Activated CD8-positive, alpha-beta T cell treated with anti-CD3 and anti-CD28 coated beads for 36 hours (primary cell): ENCODE measurements at regions not wholly inside any gene's neighbourhood (a gene's known extent, or its start where the extent isn't known, plus 50 kb on each side); places are given as distances from the start of the nearest gene placed in this dataset.

Experiments used
- ATAC-seq: fragments of 200-7000 bp; cut with Tn5 transposase; one replicate; pipeline ENCODE4 v1.10.0; 2021; ENCODE audit warnings: mild to moderate bottlenecking, moderate library complexity
- CTCF ChIA-PET: fragments of 350-600 bp; sonication (Branson Sonifier 250); formaldehyde crosslinking; loops from one replicate; lab custom pipeline; 2021; ENCODE audit warnings: antibody characterized with exemption; lab: Charles Lee
- POLR2A ChIA-PET: fragments of 350-600 bp; sonication (Branson Sonifier 250); formaldehyde crosslinking; loops from one replicate; lab custom pipeline; 2021; ENCODE audit warnings: antibody characterized with exemption; lab: Charles Lee
- DNase-seq: peaks from one replicate; pipeline ENCODE4 v3.0.0-alpha.2; 2020
- H3K27ac Mint-ChIP-seq: one replicate; pipeline ENCODE4 v1.8.0; 2021; ENCODE audit warnings: mild to moderate bottlenecking, mixed read lengths
- H3K27me3 Mint-ChIP-seq: one replicate; pipeline ENCODE4 v1.8.0; 2021; ENCODE audit warnings: mixed read lengths
- H3K36me3 Mint-ChIP-seq: one replicate; pipeline ENCODE4 v1.8.0; 2021; ENCODE audit warnings: low read depth, mixed read lengths
- H3K4me1 Mint-ChIP-seq: one replicate; pipeline ENCODE4 v1.8.0; 2021; ENCODE audit warnings: low read depth, mixed read lengths
- H3K4me3 Mint-ChIP-seq: one replicate; pipeline ENCODE4 v1.8.0; 2021; ENCODE audit warnings: mild to moderate bottlenecking, moderate library complexity, mixed read lengths
- H3K9me3 Mint-ChIP-seq: one replicate; pipeline ENCODE4 v1.8.0; 2021; ENCODE audit warnings: mixed read lengths
- intact Hi-C: fragments of 100-400 bp; cut with micrococcal nuclease; formaldehyde crosslinking; loops from one replicate; pipeline ENCODE4 v1.10.0; 2022
- TF ChIP-seq, protein P1 (sequence below): fragments of 200-600 bp; IDR thresholded peaks from one replicate; pipeline ENCODE4 v1.8.0; 2022; ENCODE audit warnings: antibody characterized with exemption, mild to moderate bottlenecking

- Mint-ChIP-seq H3K4me1 (no peaks in the 10 kb centered on the region), H3K9me3 (no peaks in the 10 kb centered on the region), H3K27me3 (no peaks in the 10 kb centered on the region), H3K27ac (no peak overlapping the region), H3K36me3 (no peaks in the 10 kb centered on the region), H3K4me3 (no peak overlapping the region)
- CTCF ChIA-PET = no interaction called here
- POLR2A ChIA-PET = no interaction called here
- ATAC-seq = no peak
- no peak for DNase-seq
- intact Hi-C loops = no loop called here
- TF ChIP-seq, protein P1, sequence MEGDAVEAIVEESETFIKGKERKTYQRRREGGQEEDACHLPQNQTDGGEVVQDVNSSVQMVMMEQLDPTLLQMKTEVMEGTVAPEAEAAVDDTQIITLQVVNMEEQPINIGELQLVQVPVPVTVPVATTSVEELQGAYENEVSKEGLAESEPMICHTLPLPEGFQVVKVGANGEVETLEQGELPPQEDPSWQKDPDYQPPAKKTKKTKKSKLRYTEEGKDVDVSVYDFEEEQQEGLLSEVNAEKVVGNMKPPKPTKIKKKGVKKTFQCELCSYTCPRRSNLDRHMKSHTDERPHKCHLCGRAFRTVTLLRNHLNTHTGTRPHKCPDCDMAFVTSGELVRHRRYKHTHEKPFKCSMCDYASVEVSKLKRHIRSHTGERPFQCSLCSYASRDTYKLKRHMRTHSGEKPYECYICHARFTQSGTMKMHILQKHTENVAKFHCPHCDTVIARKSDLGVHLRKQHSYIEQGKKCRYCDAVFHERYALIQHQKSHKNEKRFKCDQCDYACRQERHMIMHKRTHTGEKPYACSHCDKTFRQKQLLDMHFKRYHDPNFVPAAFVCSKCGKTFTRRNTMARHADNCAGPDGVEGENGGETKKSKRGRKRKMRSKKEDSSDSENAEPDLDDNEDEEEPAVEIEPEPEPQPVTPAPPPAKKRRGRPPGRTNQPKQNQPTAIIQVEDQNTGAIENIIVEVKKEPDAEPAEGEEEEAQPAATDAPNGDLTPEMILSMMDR = no peak
Observed at GRCh38 chr15:70358011-70358819, 260.5 kb upstream of the TLE3 start.

- H3K4me3 Mint-ChIP-seq = no peak overlapping the region
- H3K9me3 Mint-ChIP-seq = no peaks in the 10 kb centered on the region
- TF ChIP-seq, protein P1 = no peak
- DNase-seq (no peak), ATAC-seq (no peak)
- ChIA-PET CTCF (no interaction called here), POLR2A (no interaction called here)
- intact Hi-C loops = no loop called here
- H3K36me3 Mint-ChIP-seq = no peaks in the 10 kb centered on the region
- no peaks in the 10 kb centered on the region for H3K4me1 Mint-ChIP-seq
- H3K27me3 Mint-ChIP-seq = no peaks in the 10 kb centered on the region
- no peak overlapping the region for H3K27ac Mint-ChIP-seq
Observed at GRCh38 chr15:70357453-70357852, 259.7 kb upstream of the TLE3 start.

GRCh38 chr15:70356919-70357318 lies 259.2 kb upstream of the TLE3 start:
- Mint-ChIP-seq H3K27me3 (no peaks in the 10 kb centered on the region), H3K27ac (no peak overlapping the region), H3K4me1 (no peaks in the 10 kb centered on the region), H3K36me3 (no peaks in the 10 kb centered on the region), H3K4me3 (no peak overlapping the region), H3K9me3 (no peaks in the 10 kb centered on the region)
- intact Hi-C loops = no loop called here
- no peak for ATAC-seq
- POLR2A ChIA-PET = no interaction called here
- DNase-seq = no peak
- TF ChIP-seq, protein P1 = no peak
- CTCF ChIA-PET = no interaction called here

DNA sequence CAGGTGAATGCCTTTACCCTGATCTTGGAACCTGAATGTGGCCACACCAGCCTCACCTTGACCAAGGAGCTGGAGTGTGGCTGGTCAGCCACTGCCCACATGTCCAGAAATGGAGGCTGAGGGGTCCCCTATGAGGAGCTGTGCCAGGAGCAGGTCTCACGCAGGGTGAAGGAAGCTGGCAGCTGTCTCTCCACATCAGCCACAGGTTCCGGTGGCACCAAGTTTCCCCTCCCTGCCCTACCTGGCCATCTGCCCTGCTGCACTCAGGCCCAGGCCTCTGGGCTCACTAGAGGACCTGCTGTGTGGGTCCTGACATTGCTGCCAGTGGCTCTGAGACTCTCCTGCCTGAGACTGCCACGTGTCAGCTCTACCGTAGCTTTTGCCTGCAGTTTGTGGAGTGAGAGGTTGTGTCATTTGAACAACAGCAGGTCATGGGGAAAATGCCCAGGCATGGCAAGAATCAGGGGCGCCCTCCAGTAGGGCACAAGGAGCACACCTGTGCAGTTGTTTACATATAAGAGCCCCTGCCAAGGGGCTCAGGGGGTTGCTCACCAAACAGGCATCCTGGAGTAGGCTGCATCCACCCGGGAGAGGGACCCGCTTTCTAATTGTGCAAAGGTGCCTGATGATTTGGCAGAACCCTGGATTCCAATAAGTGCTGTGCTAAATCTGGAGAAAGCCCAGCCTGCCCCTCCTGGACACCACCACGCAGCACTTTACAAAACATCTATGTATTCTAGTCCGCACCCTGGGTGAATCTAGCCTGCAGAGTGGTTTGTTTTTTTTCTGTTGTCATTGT lies 258.5 kb upstream of the TLE3 start:
- H3K27ac Mint-ChIP-seq = no peak overlapping the region
- H3K9me3 Mint-ChIP-seq = no peaks in the 10 kb centered on the region
- CTCF ChIA-PET = no interaction called here
- no peaks in the 10 kb centered on the region for H3K27me3 Mint-ChIP-seq
- TF ChIP-seq, protein P1 = no peak
- POLR2A ChIA-PET = no interaction called here
- DNase-seq (no peak), ATAC-seq (no peak)
- no peaks in the 10 kb centered on the region for H3K4me1 Mint-ChIP-seq
- H3K4me3 Mint-ChIP-seq = no peak overlapping the region
- intact Hi-C loops = no loop called here
- no peaks in the 10 kb centered on the region for H3K36me3 Mint-ChIP-seq

DNA sequence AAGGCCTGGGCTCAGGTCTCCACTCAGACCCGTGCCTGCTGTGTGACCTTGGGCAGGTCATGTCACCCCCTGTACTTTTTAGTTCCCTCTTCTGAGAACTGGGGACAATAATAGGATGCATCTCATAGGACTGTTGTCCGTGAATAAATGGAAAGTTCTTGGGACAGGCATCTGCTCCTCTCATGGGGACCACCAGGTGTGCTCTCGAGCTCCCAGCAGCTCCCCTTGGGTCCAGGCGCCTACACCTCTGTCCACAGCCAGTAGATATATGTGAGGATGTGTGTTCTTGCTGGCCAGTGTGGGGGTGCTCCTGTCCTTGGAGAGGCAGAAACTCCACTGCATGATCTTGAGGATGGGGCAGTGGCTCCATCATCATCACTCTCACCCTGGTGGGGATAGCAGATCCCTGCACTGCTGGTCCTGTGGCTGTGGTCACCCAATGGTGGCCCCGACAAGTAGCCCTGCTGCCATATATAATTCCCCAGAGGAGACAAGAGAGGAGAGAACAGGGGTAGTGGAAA lies 257.6 kb upstream of the TLE3 start:
- intact Hi-C loops = no loop called here
- TF ChIP-seq, protein P1 = no peak
- Mint-ChIP-seq H3K27me3 (no peaks in the 10 kb centered on the region), H3K27ac (no peak overlapping the region), H3K4me1 (no peaks in the 10 kb centered on the region), H3K9me3 (no peaks in the 10 kb centered on the region), H3K4me3 (no peak overlapping the region), H3K36me3 (no peaks in the 10 kb centered on the region)
- ChIA-PET CTCF (no interaction called here), POLR2A (no interaction called here)
- DNase-seq = no peak
- no peak for ATAC-seq
